Neural cell (in vitro differentiated cells): ENCODE measurements at regions not wholly inside any gene's neighbourhood (a gene's known extent, or its start where the extent isn't known, plus 50 kb on each side); places are given as distances from the start of the nearest gene placed in this dataset.

Experiments
- H2AFZ ChIP-seq: fragments of 200-600, 300-800 bp; sonication (generic), shearing (Covaris generic); 2 replicates; pipeline ENCODE4 v1.6.0; 2014; ENCODE audit warnings: low read depth, mild to moderate bottlenecking, antibody characterized with exemption, low read length, moderate library complexity
- H3F3A ChIP-seq: fragments of 200-600 bp; shearing (Covaris generic); 2 replicates; pipeline ENCODE4 v1.6.1; 2016; ENCODE audit warnings: mild to moderate bottlenecking, moderate library complexity, mixed read lengths, antibody characterized with exemption, low read length; ENCODE audit not compliant: insufficient read depth, poor library complexity, severe bottlenecking
- H3K27ac ChIP-seq: fragments of 200-600, 300-800 bp; sonication (generic), shearing (Covaris generic); 2 replicates; pipeline ENCODE4 v1.5.1; 2014; ENCODE audit warnings: mild to moderate bottlenecking, low read length, moderate library complexity
- H3K27me3 ChIP-seq: fragments of 300-800, 200-600 bp; sonication (generic), shearing (Covaris generic); 2 replicates; pipeline ENCODE4 v1.6.0; 2014; ENCODE audit warnings: mild to moderate bottlenecking, low read depth, low read length, moderate library complexity; ENCODE audit not compliant: insufficient read depth
- H3K36me3 ChIP-seq: fragments of 300-800, 200-600 bp; sonication (generic), shearing (Covaris generic); 2 replicates; pipeline ENCODE4 v1.5.1; 2014; ENCODE audit warnings: mild to moderate bottlenecking, antibody characterized with exemption, low read length, moderate library complexity; ENCODE audit not compliant: insufficient read depth
- H3K4me2 ChIP-seq: fragments of 300-800, 200-600 bp; sonication (generic), shearing (Covaris generic); 2 replicates; pipeline ENCODE4 v1.6.0; 2014; ENCODE audit warnings: mild to moderate bottlenecking, low read length
- H3K4me3 ChIP-seq: fragments of 300-800, 200-600 bp; sonication (generic), shearing (Covaris generic); 2 replicates; pipeline ENCODE4 v1.5.1; 2014; ENCODE audit warnings: mild to moderate bottlenecking, low read length, moderate library complexity
- H3K79me2 ChIP-seq: fragments of 200-600 bp; shearing (Covaris generic); replicated peaks from 2 replicates; pipeline ENCODE4 v1.6.0; 2014; ENCODE audit warnings: mild to moderate bottlenecking, low read length, moderate library complexity; ENCODE audit not compliant: insufficient read depth
- H3K9ac ChIP-seq: fragments of 300-800, 200-600 bp; sonication (generic), shearing (Covaris generic); 2 replicates; pipeline ENCODE4 v1.6.1; 2016; ENCODE audit warnings: mild to moderate bottlenecking, low read length, mixed read lengths
- H3K9me2 ChIP-seq: fragments of 200-600 bp; shearing (Covaris generic); 2 replicates; pipeline ENCODE4 v1.6.1; 2016; ENCODE audit warnings: mild to moderate bottlenecking, low read length, mixed read lengths; ENCODE audit not compliant: insufficient read depth
- H3K9me3 ChIP-seq: fragments of 200-600, 300-800 bp; sonication (generic), shearing (Covaris generic); 2 replicates; pipeline ENCODE4 v1.6.1; 2016; ENCODE audit warnings: mild to moderate bottlenecking, mixed run types, low read length, moderate library complexity, mixed read lengths
- H4K20me1 ChIP-seq: fragments of 200-600 bp; shearing (Covaris generic); 2 replicates; pipeline ENCODE4 v1.6.1; 2016; ENCODE audit warnings: mild to moderate bottlenecking, mixed run types; ENCODE audit not compliant: insufficient read depth
- CTCF ChIP-seq: fragments of 450-650 bp; IDR thresholded peaks from 2 replicates; pipeline ENCODE4 v1.5.1; 2014; ENCODE audit warnings: antibody characterized with exemption, mild to moderate bottlenecking, moderate library complexity; ENCODE audit not compliant: poor library complexity, severe bottlenecking
- EP300 ChIP-seq: fragments of 450-650 bp; conservative IDR thresholded peaks from 2 replicates; pipeline ENCODE4 v1.6.1; 2014; ENCODE audit warnings: antibody characterized with exemption, mild to moderate bottlenecking, moderate library complexity; ENCODE audit not compliant: poor library complexity, severe bottlenecking
- EZH2 ChIP-seq: fragments of 200-600, 300-800 bp; shearing (Covaris generic), sonication (generic); IDR thresholded peaks from 2 replicates; pipeline ENCODE4 v1.6.1; 2014; ENCODE audit warnings: antibody characterized with exemption, low read length, borderline replicate concordance, mild to moderate bottlenecking; ENCODE audit not compliant: insufficient read depth, poor library complexity, severe bottlenecking
- MXI1 ChIP-seq: fragments of 450-650 bp; conservative IDR thresholded peaks from 2 replicates; pipeline ENCODE4 v1.6.1; 2014; ENCODE audit warnings: antibody characterized with exemption, mild to moderate bottlenecking; ENCODE audit not compliant: poor library complexity, severe bottlenecking
- POLR2AphosphoS5 ChIP-seq: IDR thresholded peaks from 2 replicates; pipeline ENCODE4 v1.6.1; 2012
- RAD21 ChIP-seq: fragments of 450-650 bp; conservative IDR thresholded peaks from 2 replicates; pipeline ENCODE4 v1.6.1; 2014; ENCODE audit warnings: antibody characterized with exemption, mild to moderate bottlenecking, moderate library complexity
- REST ChIP-seq: IDR thresholded peaks from 2 replicates; pipeline ENCODE4 v1.6.1; 2012; ENCODE audit warnings: borderline replicate concordance
- SMC3 ChIP-seq: fragments of 450-650 bp; conservative IDR thresholded peaks from 2 replicates; pipeline ENCODE4 v1.6.1; 2014; ENCODE audit warnings: antibody characterized with exemption, mild to moderate bottlenecking, moderate library complexity; ENCODE audit not compliant: poor library complexity
- TAF1 ChIP-seq: IDR thresholded peaks from 2 replicates; pipeline ENCODE4 v1.6.1; 2012; ENCODE audit warnings: low read depth

GRCh38 chr14:21735639-21736307, 62.2 kb upstream of the OR4E1 start:
- TF ChIP-seq RAD21, result no peak
- TF ChIP-seq TAF1, result no peak
- no peak for TF ChIP-seq EZH2
- no peak for TF ChIP-seq POLR2AphosphoS5
- TF ChIP-seq REST, result no peak
- TF ChIP-seq MXI1, result no peak
- no peak for TF ChIP-seq EP300
- TF ChIP-seq CTCF, result no peak
- Histone ChIP-seq H3K4me3 (no peak overlapping the region), H3K4me2 (no peak overlapping the region), H3K36me3 (no peaks in the 10 kb centered on the region), H2AFZ (no peak overlapping the region), H3K27ac (no peak overlapping the region), H3F3A (no peaks in the 10 kb centered on the region), H3K27me3 (no peaks in the 10 kb centered on the region), H3K9me3 (no peaks in the 10 kb centered on the region), H3K9me2 (no peaks in the 10 kb centered on the region), H4K20me1 (no peaks in the 10 kb centered on the region), H3K79me2 (no peaks in the 10 kb centered on the region), H3K9ac (no peak overlapping the region)

- TF ChIP-seq EZH2 (no peak), EP300 (no peak), SMC3 (no peak), RAD21 (no peak), REST (no peak)
- Histone ChIP-seq H3K9me3 (no peaks in the 10 kb centered on the region), H3K79me2 (no peaks in the 10 kb centered on the region), H3F3A (no peaks in the 10 kb centered on the region), H3K36me3 (no peaks in the 10 kb centered on the region), H4K20me1 (no peaks in the 10 kb centered on the region), H3K27ac (no peak overlapping the region), H2AFZ (no peak overlapping the region), H3K9me2 (no peaks in the 10 kb centered on the region), H3K4me2 (no peak overlapping the region), H3K9ac (no peak overlapping the region), H3K4me3 (no peak overlapping the region), H3K27me3 (no peaks in the 10 kb centered on the region)
Measured at GRCh38 chr14:21735200-21735599, 61.6 kb upstream of the OR4E1 start.
